ENCODE measurements at regions not wholly inside any gene's neighbourhood (a gene's known extent, or its start where the extent isn't known, plus 50 kb on each side); places are given as distances from the start of the nearest gene placed in this dataset.

GRCh38 chr2:49259926-49260325 lies 105.6 kb upstream of the FSHR start:
- no peak for TF ChIP-seq POLR2A (IDR thresholded peaks at IDR 0.05; ENCODE audit: borderline replicate concordance, extremely low read depth, insufficient read depth, insufficient read length)
- TF ChIP-seq CTCF (IDR thresholded peaks at IDR 0.05 in 2 of 3, conservative IDR thresholded peaks at IDR 0.05 in 1 of 3; ENCODE audit: borderline replicate concordance in 1 of 3, insufficient read depth in 1 of 3, low read depth in 2 of 3, low read length in 2 of 3): no peak
- TF ChIP-seq FOSL1 (IDR thresholded peaks at IDR 0.05; ENCODE audit: low read depth): no peak
- TF ChIP-seq TCF7L2 (IDR thresholded peaks at IDR 0.05; ENCODE audit: borderline replicate concordance, extremely low read depth, insufficient read depth, insufficient read length): no peak
